Activated CD4-positive, alpha-beta memory T cell treated with anti-CD3 and anti-CD28 coated beads, Interleukin-2, amount 10 ng/mL, durations not matched to agents 7 days and 5 days (primary cell): ENCODE measurements at regions not wholly inside any gene's neighbourhood (a gene's known extent, or its start where the extent isn't known, plus 50 kb on each side); places are given as distances from the start of the nearest gene placed in this dataset.

Experiments used
- CTCF ChIA-PET: fragments of 350-600 bp; sonication (Branson Sonifier 250); formaldehyde crosslinking; loops from one replicate; lab custom pipeline; 2021; ENCODE audit warnings: antibody characterized with exemption, inconsistent platforms; lab: Charles Lee
- POLR2A ChIA-PET: fragments of 350-600 bp; sonication (Branson Sonifier 250); formaldehyde crosslinking; loops from one replicate; lab custom pipeline; 2021; ENCODE audit warnings: antibody characterized with exemption; lab: Charles Lee
- DNase-seq: peaks from one replicate; pipeline ENCODE4 v3.0.0-alpha.2; 2020
- H3K27ac Mint-ChIP-seq: one replicate; pipeline ENCODE4 v1.8.0; 2021; ENCODE audit warnings: mild to moderate bottlenecking, mixed read lengths
- H3K27me3 Mint-ChIP-seq: one replicate; pipeline ENCODE4 v1.8.0; 2021; ENCODE audit warnings: mixed read lengths
- H3K36me3 Mint-ChIP-seq: one replicate; pipeline ENCODE4 v1.8.0; 2021; ENCODE audit warnings: low read depth, mixed read lengths
- H3K4me1 Mint-ChIP-seq: one replicate; pipeline ENCODE4 v1.8.0; 2021; ENCODE audit warnings: mixed read lengths
- H3K4me3 Mint-ChIP-seq: one replicate; pipeline ENCODE4 v1.8.0; 2021; ENCODE audit warnings: mild to moderate bottlenecking, mixed read lengths
- H3K9me3 Mint-ChIP-seq: one replicate; pipeline ENCODE4 v1.8.0; 2021; ENCODE audit warnings: mixed read lengths

- H3K27ac Mint-ChIP-seq, result no peak overlapping the region
- no peak for DNase-seq
- peaks cover 4% of the 10 kb centered on the region for H3K9me3 Mint-ChIP-seq
- no peaks in the 10 kb centered on the region for H3K4me1 Mint-ChIP-seq
- no peaks in the 10 kb centered on the region for H3K36me3 Mint-ChIP-seq
- ChIA-PET POLR2A (no interaction called here), CTCF (no interaction called here)
- no peaks in the 10 kb centered on the region for H3K27me3 Mint-ChIP-seq
- H3K4me3 Mint-ChIP-seq, result no peak overlapping the region
These were observed 99.6 kb downstream of the LURAP1L start for GRCh38 chr9:12874395-12874794.

GRCh38 chr9:12875191-12875590, 100.4 kb downstream of the LURAP1L start:
- Mint-ChIP-seq H3K27ac (no peak overlapping the region), H3K9me3 (peaks cover 4% of the 10 kb centered on the region), H3K4me1 (no peaks in the 10 kb centered on the region), H3K27me3 (no peaks in the 10 kb centered on the region), H3K4me3 (no peak overlapping the region), H3K36me3 (no peaks in the 10 kb centered on the region)
- POLR2A ChIA-PET, result no interaction called here
- CTCF ChIA-PET, result no interaction called here
- no peak for DNase-seq

GRCh38 chr9:12876872-12877271, 102.1 kb downstream of the LURAP1L start:
- Mint-ChIP-seq H3K4me3 (no peak overlapping the region), H3K9me3 (peaks cover 4% of the 10 kb centered on the region), H3K27ac (no peak overlapping the region), H3K27me3 (no peaks in the 10 kb centered on the region), H3K36me3 (no peaks in the 10 kb centered on the region), H3K4me1 (no peaks in the 10 kb centered on the region)
- no peak for DNase-seq
- POLR2A ChIA-PET, result no interaction called here
- CTCF ChIA-PET, result no interaction called here

- H3K36me3 Mint-ChIP-seq, result no peaks in the 10 kb centered on the region
- ChIA-PET POLR2A (no interaction called here), CTCF (no interaction called here)
These were observed 103.6 kb downstream of the LURAP1L start for GRCh38 chr9:12878351-12878978.

GRCh38 chr9:12879961-12880360, 105.1 kb downstream of the LURAP1L start:
- DNase-seq, result no peak
- no peak overlapping the region for H3K27ac Mint-ChIP-seq
- no peak overlapping the region for H3K4me3 Mint-ChIP-seq
- CTCF ChIA-PET, result no interaction called here
- H3K9me3 Mint-ChIP-seq, result peaks cover 7% of the 10 kb centered on the region
- no peaks in the 10 kb centered on the region for H3K4me1 Mint-ChIP-seq
- H3K27me3 Mint-ChIP-seq, result no peaks in the 10 kb centered on the region
- POLR2A ChIA-PET, result no interaction called here
- no peaks in the 10 kb centered on the region for H3K36me3 Mint-ChIP-seq

More at GRCh38 chr9:12878351-12878978, 103.6 kb downstream of the LURAP1L start:
- DNase-seq, result no peak
- Mint-ChIP-seq H3K4me1 (no peaks in the 10 kb centered on the region), H3K9me3 (no peaks in the 10 kb centered on the region), H3K27me3 (no peaks in the 10 kb centered on the region), H3K4me3 (no peak overlapping the region), H3K27ac (no peak overlapping the region)

- Mint-ChIP-seq H3K4me3 (no peak overlapping the region), H3K9me3 (peaks cover 7% of the 10 kb centered on the region), H3K4me1 (no peaks in the 10 kb centered on the region), H3K27me3 (no peaks in the 10 kb centered on the region), H3K27ac (no peak overlapping the region), H3K36me3 (no peaks in the 10 kb centered on the region)
- CTCF ChIA-PET, result no interaction called here
- POLR2A ChIA-PET, result no interaction called here
- DNase-seq, result no peak
These were observed 105.7 kb downstream of the LURAP1L start for GRCh38 chr9:12880406-12881015.

GRCh38 chr9:12882430-12882829, 107.6 kb downstream of the LURAP1L start:
- peaks cover 14% of the 10 kb centered on the region for H3K9me3 Mint-ChIP-seq
- no peaks in the 10 kb centered on the region for H3K36me3 Mint-ChIP-seq
- H3K27me3 Mint-ChIP-seq, result no peaks in the 10 kb centered on the region
- ChIA-PET POLR2A (no interaction called here), CTCF (no interaction called here)
- H3K4me3 Mint-ChIP-seq, result no peak overlapping the region
- no peaks in the 10 kb centered on the region for H3K4me1 Mint-ChIP-seq
- no peak overlapping the region for H3K27ac Mint-ChIP-seq
- no peak for DNase-seq

- Mint-ChIP-seq H3K9me3 (peaks cover 14% of the 10 kb centered on the region), H3K36me3 (no peaks in the 10 kb centered on the region), H3K27me3 (no peaks in the 10 kb centered on the region), H3K4me1 (no peaks in the 10 kb centered on the region), H3K4me3 (no peak overlapping the region), H3K27ac (no peak overlapping the region)
- DNase-seq, result no peak
- ChIA-PET CTCF (no interaction called here), POLR2A (no interaction called here)
These were observed 110.0 kb downstream of the LURAP1L start for GRCh38 chr9:12884736-12885395.

GRCh38 chr9:12889402-12890106, 114.7 kb downstream of the LURAP1L start:
- H3K9me3 Mint-ChIP-seq, result peaks cover 10% of the 10 kb centered on the region
- ChIA-PET CTCF (no interaction called here), POLR2A (no interaction called here)
- no peaks in the 10 kb centered on the region for H3K27me3 Mint-ChIP-seq
- H3K4me3 Mint-ChIP-seq, result no peak overlapping the region
- DNase-seq, result no peak
- no peaks in the 10 kb centered on the region for H3K36me3 Mint-ChIP-seq
- no peaks in the 10 kb centered on the region for H3K4me1 Mint-ChIP-seq
- H3K27ac Mint-ChIP-seq, result no peak overlapping the region

- POLR2A ChIA-PET, result no interaction called here
- Mint-ChIP-seq H3K4me3 (no peak overlapping the region), H3K36me3 (no peaks in the 10 kb centered on the region), H3K27ac (no peak overlapping the region), H3K27me3 (no peaks in the 10 kb centered on the region), H3K4me1 (no peaks in the 10 kb centered on the region), H3K9me3 (peaks cover 8% of the 10 kb centered on the region)
- no peak for DNase-seq
- CTCF ChIA-PET, result no interaction called here
These were observed 116.8 kb downstream of the LURAP1L start for GRCh38 chr9:12891588-12891987.

- H3K27me3 Mint-ChIP-seq, result no peaks in the 10 kb centered on the region
- POLR2A ChIA-PET, result no interaction called here
- CTCF ChIA-PET, result no interaction called here
- no peaks in the 10 kb centered on the region for H3K36me3 Mint-ChIP-seq
- H3K9me3 Mint-ChIP-seq, result peaks cover 14% of the 10 kb centered on the region
- no peak overlapping the region for H3K27ac Mint-ChIP-seq
- no peak for DNase-seq
- no peaks in the 10 kb centered on the region for H3K4me1 Mint-ChIP-seq
- no peak overlapping the region for H3K4me3 Mint-ChIP-seq
These were observed 128.5 kb downstream of the LURAP1L start for GRCh38 chr9:12903316-12903715.

- no peaks in the 10 kb centered on the region for H3K4me1 Mint-ChIP-seq
- H3K4me3 Mint-ChIP-seq, result no peak overlapping the region
- H3K27me3 Mint-ChIP-seq, result no peaks in the 10 kb centered on the region
- no peaks in the 10 kb centered on the region for H3K36me3 Mint-ChIP-seq
- ChIA-PET CTCF (no interaction called here), POLR2A (no interaction called here)
- no peak overlapping the region for H3K27ac Mint-ChIP-seq
- no peak for DNase-seq
- H3K9me3 Mint-ChIP-seq, result peaks cover 14% of the 10 kb centered on the region
These were observed 129.6 kb downstream of the LURAP1L start for GRCh38 chr9:12904261-12905000.

- Mint-ChIP-seq H3K27ac (no peak overlapping the region), H3K4me3 (no peak overlapping the region), H3K4me1 (no peaks in the 10 kb centered on the region), H3K36me3 (no peaks in the 10 kb centered on the region), H3K9me3 (peaks cover 11% of the 10 kb centered on the region), H3K27me3 (no peaks in the 10 kb centered on the region)
- ChIA-PET CTCF (interaction anchor here (1.0 kb wide), 1 partner anchor 357 kb away, joined by 3 read pairs; no protein-coding TSS in a partner anchor), POLR2A (no interaction called here)
- no peak for DNase-seq
These were observed 131.8 kb downstream of the LURAP1L start for GRCh38 chr9:12906646-12907045.
